ENCODE measurements at regions not wholly inside any gene's neighbourhood (a gene's known extent, or its start where the extent isn't known, plus 50 kb on each side); places are given as distances from the start of the nearest gene placed in this dataset.

DNA sequence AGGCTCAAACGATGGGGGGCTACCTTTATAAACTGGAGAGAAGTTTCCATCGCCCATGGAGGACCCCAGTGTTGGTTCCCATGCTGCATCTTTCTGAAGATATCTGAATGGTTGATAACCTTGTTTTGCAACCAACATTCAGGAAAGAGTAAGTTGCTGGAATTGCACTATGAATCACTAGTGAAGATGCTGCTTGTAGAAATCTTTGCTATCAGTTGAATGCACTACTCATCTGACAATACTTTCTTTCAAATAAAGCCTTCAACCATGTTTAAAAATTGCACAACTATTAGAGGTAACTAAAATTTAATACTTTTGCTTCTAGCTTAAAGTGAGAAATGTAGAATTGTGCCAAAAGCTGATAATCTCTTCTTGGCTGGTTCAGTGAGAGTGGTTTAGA is 86.8 kb upstream of the HIVEP3 start:
- TF ChIP-seq, protein P1, sequence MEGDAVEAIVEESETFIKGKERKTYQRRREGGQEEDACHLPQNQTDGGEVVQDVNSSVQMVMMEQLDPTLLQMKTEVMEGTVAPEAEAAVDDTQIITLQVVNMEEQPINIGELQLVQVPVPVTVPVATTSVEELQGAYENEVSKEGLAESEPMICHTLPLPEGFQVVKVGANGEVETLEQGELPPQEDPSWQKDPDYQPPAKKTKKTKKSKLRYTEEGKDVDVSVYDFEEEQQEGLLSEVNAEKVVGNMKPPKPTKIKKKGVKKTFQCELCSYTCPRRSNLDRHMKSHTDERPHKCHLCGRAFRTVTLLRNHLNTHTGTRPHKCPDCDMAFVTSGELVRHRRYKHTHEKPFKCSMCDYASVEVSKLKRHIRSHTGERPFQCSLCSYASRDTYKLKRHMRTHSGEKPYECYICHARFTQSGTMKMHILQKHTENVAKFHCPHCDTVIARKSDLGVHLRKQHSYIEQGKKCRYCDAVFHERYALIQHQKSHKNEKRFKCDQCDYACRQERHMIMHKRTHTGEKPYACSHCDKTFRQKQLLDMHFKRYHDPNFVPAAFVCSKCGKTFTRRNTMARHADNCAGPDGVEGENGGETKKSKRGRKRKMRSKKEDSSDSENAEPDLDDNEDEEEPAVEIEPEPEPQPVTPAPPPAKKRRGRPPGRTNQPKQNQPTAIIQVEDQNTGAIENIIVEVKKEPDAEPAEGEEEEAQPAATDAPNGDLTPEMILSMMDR (IDR thresholded peaks at IDR 0.05) = no peak
- DNase-seq (no peak), ATAC-seq (no peak)

DNA sequence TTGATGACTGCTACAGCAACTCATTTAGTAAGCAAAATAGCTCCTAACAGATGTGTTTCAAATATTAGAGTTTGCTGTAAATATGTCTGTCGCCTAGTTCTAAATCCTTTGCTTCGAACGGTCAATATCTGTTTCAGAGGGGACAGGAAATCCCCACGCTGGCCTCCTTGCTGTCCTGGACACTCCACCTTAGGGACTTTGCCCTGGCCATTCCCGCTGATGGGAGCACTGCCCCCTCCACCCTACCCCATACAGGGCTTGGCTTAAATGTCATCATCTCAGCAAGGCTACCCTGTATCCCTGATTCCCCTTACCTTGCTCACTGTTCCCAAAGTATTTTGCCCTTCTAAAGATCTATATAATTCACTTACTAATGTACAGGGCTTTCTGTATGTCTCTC is 86.1 kb upstream of the HIVEP3 start:
- no peaks in the 10 kb centered on the region for H3K36me3 ChIP-seq (ENCODE audit: low read depth)
- H3K4me1 ChIP-seq (ENCODE audit: low read depth) = no peaks in the 10 kb centered on the region
- ATAC-seq = no peak
- intact Hi-C loops (cut with DNase I, micrococcal nuclease) = no loop called here
- TF ChIP-seq, protein P1 (IDR thresholded peaks at IDR 0.05) = no peak
- no peaks in the 10 kb centered on the region for H3K9me3 ChIP-seq
- H3K4me3 ChIP-seq = no peak overlapping the region
- DNase-seq = no peak

More for the DNA sequence above, 86.8 kb upstream of the HIVEP3 start:
- Histone ChIP-seq H3K4me3 (no peak overlapping the region), H3K9me3 (no peaks in the 10 kb centered on the region), H3K4me1 (ENCODE audit: low read depth) (no peaks in the 10 kb centered on the region), H3K36me3 (ENCODE audit: low read depth) (no peaks in the 10 kb centered on the region)
- intact Hi-C loops (cut with DNase I, micrococcal nuclease) = no loop called here

DNA sequence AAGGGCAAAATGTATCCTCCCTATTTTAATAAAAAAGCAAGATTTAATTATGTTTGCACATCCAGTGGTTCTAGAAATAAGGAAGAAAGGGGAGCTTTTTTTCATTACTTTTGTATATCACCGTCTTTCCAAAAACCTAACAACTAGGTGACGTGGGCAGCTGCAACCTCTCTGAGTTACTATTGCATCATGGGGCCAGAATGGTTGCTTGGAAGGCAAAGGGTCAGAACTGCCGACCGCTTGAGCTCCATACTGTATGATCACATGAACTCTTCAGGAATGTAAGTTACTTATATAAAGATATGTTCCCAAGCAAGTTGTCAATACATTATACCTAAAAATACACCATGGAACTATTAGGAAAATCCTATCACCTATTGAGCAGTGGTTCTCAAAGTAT is 85.6 kb upstream of the HIVEP3 start:
- Histone ChIP-seq H3K4me1 (ENCODE audit: low read depth) (no peaks in the 10 kb centered on the region), H3K4me3 (no peak overlapping the region), H3K36me3 (ENCODE audit: low read depth) (no peaks in the 10 kb centered on the region), H3K9me3 (no peaks in the 10 kb centered on the region)
- intact Hi-C loops (cut with DNase I, micrococcal nuclease) = no loop called here
- no peak for DNase-seq
- no peak for ATAC-seq
- TF ChIP-seq, protein P1 (IDR thresholded peaks at IDR 0.05) = no peak

DNA sequence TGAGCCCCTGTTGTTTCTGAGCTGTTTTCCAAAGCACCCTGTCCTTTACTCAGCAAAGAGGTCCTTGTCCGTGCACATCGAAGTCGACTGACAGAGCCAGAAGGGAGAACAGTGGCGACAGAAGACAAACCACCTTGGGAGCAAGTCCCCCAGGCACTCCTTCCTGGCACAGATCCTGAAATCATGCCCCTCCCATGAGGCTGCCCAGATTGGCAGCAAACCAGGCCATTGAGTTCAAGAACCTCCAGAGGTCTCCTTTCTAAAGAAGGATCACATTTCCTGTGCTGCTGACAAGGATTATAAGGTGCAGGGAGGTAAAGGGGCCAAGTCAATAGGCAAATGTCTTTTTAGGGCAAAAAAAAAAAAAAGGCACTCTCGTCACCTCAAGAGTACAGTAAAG is 84.7 kb upstream of the HIVEP3 start:
- intact Hi-C loops (cut with DNase I, micrococcal nuclease) = no loop called here
- DNase-seq = peak in 2 of 3 donors; percentile 36 to 58
- no peak overlapping the region for H3K4me3 ChIP-seq
- no peaks in the 10 kb centered on the region for H3K36me3 ChIP-seq (ENCODE audit: low read depth)
- no peaks in the 10 kb centered on the region for H3K4me1 ChIP-seq (ENCODE audit: low read depth)
- ATAC-seq = peak; percentile 15
- TF ChIP-seq, protein P1 (IDR thresholded peaks at IDR 0.05) = no peak
- no peaks in the 10 kb centered on the region for H3K9me3 ChIP-seq

DNA sequence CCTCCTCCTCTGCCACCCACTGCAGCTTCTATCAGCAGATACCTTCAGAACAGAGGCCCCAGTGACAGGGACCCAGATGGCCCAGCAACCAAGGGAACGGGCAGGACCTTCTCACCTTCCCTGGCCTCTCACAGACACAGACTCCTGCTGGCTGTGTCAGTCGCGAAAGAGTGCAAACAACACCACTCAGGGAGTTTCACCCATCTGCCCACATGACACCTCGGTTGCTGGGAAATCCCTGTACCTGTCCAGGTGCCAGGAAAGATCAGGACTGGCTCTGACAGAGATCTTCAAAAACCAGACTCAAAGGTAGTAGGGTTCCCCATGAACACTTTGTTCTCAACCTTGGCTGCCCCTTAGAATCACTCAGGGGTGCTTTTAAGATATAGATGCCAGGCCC is 83.5 kb upstream of the HIVEP3 start:
- Histone ChIP-seq H3K9me3 (no peaks in the 10 kb centered on the region), H3K4me3 (no peak overlapping the region), H3K36me3 (ENCODE audit: low read depth) (no peaks in the 10 kb centered on the region), H3K4me1 (ENCODE audit: low read depth) (no peaks in the 10 kb centered on the region)
- DNase-seq = no peak
- intact Hi-C loops (cut with DNase I, micrococcal nuclease) = no loop called here
- ATAC-seq = no peak
- TF ChIP-seq, protein P1 (IDR thresholded peaks at IDR 0.05) = no peak

DNA sequence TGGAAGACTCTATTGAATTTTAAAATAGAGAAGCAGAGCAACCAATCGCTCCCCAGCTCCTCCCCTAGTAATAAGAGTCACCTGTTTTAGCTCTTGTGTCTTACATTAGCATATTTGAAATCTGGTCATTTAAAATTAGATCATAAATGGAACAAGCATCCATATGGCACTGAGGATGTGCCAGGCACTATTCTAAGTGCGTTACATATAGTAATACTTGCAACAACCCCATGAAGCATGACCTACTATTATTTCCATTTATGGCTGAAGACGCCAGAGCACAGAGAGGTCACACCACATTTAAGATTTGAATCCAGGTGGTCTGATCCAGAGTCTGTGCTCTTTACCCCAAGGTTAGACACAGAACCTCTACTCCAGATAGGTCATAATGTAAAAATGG is 82.0 kb upstream of the HIVEP3 start:
- TF ChIP-seq, protein P1 (IDR thresholded peaks at IDR 0.05) = no peak
- intact Hi-C loops (cut with DNase I, micrococcal nuclease) = no loop called here
- H3K9me3 ChIP-seq = no peaks in the 10 kb centered on the region
- H3K4me3 ChIP-seq = no peak overlapping the region
- no peak for DNase-seq
- H3K4me1 ChIP-seq (ENCODE audit: low read depth) = no peaks in the 10 kb centered on the region
- no peak for ATAC-seq
- H3K36me3 ChIP-seq (ENCODE audit: low read depth) = no peaks in the 10 kb centered on the region

Data from mucosa of descending colon (tissue), 3 donors.